ENCODE measurements at regions not wholly inside any gene's neighbourhood (a gene's known extent, or its start where the extent isn't known, plus 50 kb on each side); places are given as distances from the start of the nearest gene placed in this dataset.

GRCh38 chr17:436571-436970, 84.0 kb upstream of the RPH3AL start:
- TF ChIP-seq STAT6 (CRISPR knock-in tag; conservative IDR thresholded peaks at IDR 0.05; ENCODE audit: low read depth) (no peak), CTCF (IDR thresholded peaks at IDR 0.05) (no peak), ATF3 (CRISPR knock-in tag; conservative IDR thresholded peaks at IDR 0.05) (no peak), ATF2 (CRISPR knock-in tag; IDR thresholded peaks at IDR 0.05; ENCODE audit: borderline replicate concordance, low read depth) (no peak), IRF1 (CRISPR knock-in tag; IDR thresholded peaks at IDR 0.05) (no peak), ZNF512 (CRISPR knock-in tag; IDR thresholded peaks at IDR 0.05; ENCODE audit: borderline replicate concordance) (no peak), JUN (CRISPR knock-in tag; IDR thresholded peaks at IDR 0.05) (no peak)
